HT1080 (cell line): ENCODE measurements at regions not wholly inside any gene's neighbourhood (a gene's known extent, or its start where the extent isn't known, plus 50 kb on each side); places are given as distances from the start of the nearest gene placed in this dataset.
"Not testable (repeated sequence)": the region's sequence is repeated elsewhere in the genome, so short reads cannot be mapped to it uniquely, and the experiment has no call there.

ENCODE experiments used
- DNase-seq: peaks from one replicate; pipeline ENCODE4 v3.0.0-alpha.2; 2015; ENCODE audit warnings: low read depth

- peak; percentile 78 for DNase-seq
These were observed 160.9 kb upstream of the GIMD1 start for GRCh38 chr4:106529348-106530023.

DNA sequence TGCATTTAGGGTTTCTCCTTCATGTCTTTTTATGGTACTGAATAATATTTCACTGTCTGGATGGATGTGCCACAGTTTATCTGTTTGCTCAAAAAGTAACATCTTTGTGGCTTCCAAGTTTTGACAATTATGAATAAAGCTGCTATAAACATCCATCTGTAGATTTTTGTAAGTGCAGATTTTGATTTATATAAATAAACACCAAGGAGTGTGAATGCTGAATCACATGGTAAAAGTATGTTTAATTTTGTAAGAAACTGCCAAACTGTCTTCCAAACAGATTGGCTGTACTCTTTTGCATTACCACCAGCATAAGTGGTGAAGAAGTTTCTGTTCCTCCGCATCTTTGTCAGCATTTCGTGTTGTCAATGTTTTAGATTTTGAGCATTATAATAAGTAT lies 158.7 kb upstream of the GIMD1 start:
- DNase-seq, result no peak

- not testable (repeated sequence) for DNase-seq
These were observed 156.8 kb upstream of the GIMD1 start for GRCh38 chr4:106525425-106525824.

- DNase-seq, result not testable (repeated sequence)
These were observed 156.2 kb upstream of the GIMD1 start for GRCh38 chr4:106524772-106525171.

GRCh38 chr4:106522839-106523238 lies 154.3 kb upstream of the GIMD1 start:
- DNase-seq, result peak; percentile 4

GRCh38 chr4:106512706-106513105 lies 144.1 kb upstream of the GIMD1 start:
- no peak for DNase-seq

DNA sequence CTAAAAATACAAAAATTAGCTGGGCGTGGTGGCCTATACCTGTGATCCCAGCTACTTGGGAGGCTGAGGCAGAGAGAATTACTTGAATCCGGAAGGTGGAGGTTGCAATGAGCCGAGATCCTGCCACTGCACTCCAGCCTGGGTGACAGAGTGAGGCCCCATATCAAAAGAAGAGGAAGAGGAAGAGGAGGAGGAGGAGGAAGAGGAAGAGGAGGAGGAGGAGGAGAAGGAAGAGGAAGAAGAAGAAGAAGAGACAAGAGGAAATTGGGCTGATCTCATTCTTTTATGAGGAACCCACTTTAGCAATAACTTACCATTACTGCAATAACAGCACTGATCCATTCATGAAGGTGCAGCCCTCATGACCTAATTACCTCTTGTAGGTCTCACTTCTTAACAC lies 138.9 kb upstream of the GIMD1 start:
- no peak for DNase-seq

- no peak for DNase-seq
These were observed 134.8 kb upstream of the GIMD1 start for GRCh38 chr4:106503116-106504050.

GRCh38 chr4:106502106-106502699 lies 133.6 kb upstream of the GIMD1 start:
- DNase-seq, result peak; percentile 42

DNA sequence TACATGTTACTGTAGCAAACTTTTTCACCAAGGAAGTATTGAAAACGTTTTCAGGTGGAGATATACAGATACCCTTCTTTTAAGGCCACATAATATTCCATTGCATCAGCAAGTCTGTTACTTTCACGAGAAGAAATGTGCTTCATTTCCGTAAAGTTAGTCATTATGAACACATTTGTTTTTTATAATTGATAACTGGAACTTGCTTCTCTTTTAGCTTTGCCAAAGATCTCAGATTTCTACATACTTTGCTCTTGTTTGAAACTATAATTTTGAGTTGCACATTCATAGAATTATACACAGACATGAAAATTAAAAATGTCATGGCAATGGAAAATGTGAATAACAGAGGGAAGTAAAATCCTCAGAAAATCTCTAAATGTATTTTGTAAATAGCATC lies 128.7 kb upstream of the GIMD1 start:
- no peak for DNase-seq

GRCh38 chr4:106496061-106496460 lies 127.5 kb upstream of the GIMD1 start:
- DNase-seq, result no peak

GRCh38 chr4:106495476-106495875 lies 126.9 kb upstream of the GIMD1 start:
- DNase-seq, result no peak

- DNase-seq, result peak; percentile 56
These were observed 125.5 kb upstream of the GIMD1 start for GRCh38 chr4:106494066-106494465.

GRCh38 chr4:106493086-106493485 lies 124.5 kb upstream of the GIMD1 start:
- no peak for DNase-seq

DNA sequence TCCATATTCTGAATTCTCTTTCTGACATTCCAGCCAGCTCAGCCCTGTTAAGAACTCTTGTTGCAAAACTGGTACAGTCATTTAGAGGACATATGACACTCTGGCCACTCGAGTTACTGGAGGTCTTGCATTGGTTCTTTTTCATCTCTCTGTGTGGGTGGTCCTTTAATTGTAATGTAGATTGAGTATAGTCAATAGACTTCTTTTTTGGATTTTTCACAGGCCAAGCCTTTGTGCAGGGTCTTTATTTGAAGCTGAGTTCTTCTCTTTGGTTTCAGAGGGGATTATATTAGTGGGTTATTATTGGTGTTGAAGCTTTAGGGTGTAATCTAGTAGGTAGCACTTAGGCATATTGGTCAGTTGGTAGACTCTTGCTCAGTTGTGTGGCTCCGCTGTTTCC lies 118.0 kb upstream of the GIMD1 start:
- no peak for DNase-seq

- no peak for DNase-seq
These were observed 113.2 kb upstream of the GIMD1 start for GRCh38 chr4:106481801-106482200.

DNA sequence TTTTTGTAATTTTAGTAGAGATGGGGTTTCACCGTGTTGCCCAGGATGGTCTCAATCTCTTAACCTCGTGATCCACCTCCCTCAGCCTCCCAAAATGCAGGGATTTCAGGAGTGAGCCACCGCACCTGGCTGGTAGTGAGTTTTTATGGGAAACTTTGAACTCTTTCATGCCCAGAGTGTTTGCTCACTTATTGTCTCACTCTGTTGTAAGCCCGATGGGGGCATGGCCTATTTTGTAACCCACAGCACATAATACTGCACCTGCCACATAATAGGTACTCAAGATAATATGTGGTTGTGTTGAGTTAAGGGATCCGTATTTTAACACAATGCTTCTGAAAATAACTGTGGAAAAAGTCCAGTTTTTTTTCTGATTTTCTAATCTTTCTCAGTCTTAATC lies 109.6 kb upstream of the GIMD1 start:
- no peak for DNase-seq

- no peak for DNase-seq
These were observed 108.2 kb upstream of the GIMD1 start for GRCh38 chr4:106476741-106477140.

DNA sequence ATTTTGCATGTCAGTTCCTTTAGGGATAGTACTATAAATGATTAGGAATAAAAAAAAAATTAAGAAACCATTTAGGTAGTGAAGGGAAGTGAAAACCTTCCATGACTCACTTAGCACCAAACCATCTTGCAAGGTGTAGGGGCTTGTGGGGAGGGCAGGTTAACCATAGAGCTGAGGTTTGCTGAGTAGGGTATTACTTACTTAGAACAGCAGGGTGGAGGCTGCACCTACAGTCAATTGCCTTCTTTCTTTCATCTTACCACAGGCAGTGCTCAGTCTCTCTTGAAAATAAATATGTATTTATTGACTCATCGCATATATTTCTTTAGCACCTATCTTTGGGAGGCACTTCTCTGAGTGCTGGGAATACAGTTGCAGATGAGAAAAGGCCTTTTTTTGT lies 104.9 kb upstream of the GIMD1 start:
- DNase-seq, result no peak

DNA sequence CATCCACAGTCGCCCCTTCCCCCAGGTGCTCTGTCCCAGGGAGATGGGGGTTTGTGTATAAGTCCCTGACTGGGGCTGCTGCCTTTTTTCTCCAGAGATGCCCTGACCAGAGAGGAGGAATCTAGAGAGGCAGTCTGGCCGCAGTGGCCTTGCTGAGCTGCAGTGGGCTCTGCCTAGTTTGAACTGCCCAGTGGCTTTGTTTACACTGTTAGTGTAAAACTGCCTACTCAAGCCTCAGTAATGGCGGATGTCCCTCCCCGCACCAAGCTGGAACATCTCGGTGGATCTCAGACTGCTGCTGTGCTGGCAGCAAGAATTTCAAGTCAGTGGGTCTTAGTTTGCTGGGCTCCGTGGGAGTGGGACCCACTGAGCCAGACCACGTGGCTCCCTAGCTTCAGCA lies 102.6 kb upstream of the GIMD1 start:
- DNase-seq, result no peak

DNA sequence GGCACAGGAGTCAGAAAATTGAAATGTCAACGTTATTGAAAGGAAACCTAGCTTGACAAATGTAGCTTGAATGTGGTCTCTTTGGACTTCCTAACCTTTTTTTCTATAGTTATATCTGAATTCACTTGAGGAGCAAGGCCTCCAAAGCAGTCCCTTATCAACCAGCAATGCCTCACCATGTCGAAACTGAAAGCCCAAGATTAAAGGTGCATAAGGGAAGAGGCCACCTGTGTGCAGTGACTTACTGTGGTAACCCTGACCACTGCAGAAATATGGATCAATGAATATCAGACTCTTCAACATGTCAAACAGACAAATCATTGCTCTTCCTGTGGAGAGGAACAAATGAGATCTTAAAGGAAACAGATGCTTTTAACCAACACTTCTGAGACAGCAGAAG lies 95.0 kb upstream of the GIMD1 start:
- no peak for DNase-seq

- DNase-seq, result no peak
These were observed 86.0 kb upstream of the GIMD1 start for GRCh38 chr4:106454581-106454980.
